ENCODE measurements at regions not wholly inside any gene's neighbourhood (a gene's known extent, or its start where the extent isn't known, plus 50 kb on each side); places are given as distances from the start of the nearest gene placed in this dataset.
"Not testable (repeated sequence)": the region's sequence is repeated elsewhere in the genome, so short reads cannot be mapped to it uniquely, and the experiment has no call there.

DNA sequence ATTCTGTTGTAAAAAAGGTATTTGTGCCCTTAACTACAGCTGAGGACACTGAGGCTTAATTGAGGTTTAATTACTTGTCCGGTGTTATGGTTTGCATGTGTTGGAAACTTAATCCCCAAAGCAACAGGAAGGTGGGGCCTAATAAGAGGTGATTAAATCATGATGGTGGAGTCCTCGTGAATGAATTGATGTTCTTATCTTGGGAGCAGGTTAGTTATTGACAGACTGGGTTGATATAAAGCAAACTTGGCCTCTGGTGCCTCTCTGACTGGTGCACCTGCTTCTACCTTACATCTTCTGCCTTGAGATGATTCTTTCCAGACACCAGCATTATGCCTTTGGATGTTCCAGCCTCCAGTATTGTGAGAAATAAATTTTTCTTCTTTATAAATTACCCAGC, 306.5 kb upstream of the HS3ST5 start:
- Mint-ChIP-seq H3K27ac (no peak overlapping the region), H3K4me3 (no peak overlapping the region), H3K36me3 (ENCODE audit: insufficient read depth in 2 of 2) (no peaks in the 10 kb centered on the region), H3K27me3 (ENCODE audit: low read depth) (no peaks in the 10 kb centered on the region), H3K4me1 (ENCODE audit: low read depth) (no peaks in the 10 kb centered on the region), H3K9me3 (peaks cover 7% of the 10 kb centered on the region in 2 donors)
- no peak for DNase-seq
- no peak for ATAC-seq (replicated peaks in 1 of 2)

DNA sequence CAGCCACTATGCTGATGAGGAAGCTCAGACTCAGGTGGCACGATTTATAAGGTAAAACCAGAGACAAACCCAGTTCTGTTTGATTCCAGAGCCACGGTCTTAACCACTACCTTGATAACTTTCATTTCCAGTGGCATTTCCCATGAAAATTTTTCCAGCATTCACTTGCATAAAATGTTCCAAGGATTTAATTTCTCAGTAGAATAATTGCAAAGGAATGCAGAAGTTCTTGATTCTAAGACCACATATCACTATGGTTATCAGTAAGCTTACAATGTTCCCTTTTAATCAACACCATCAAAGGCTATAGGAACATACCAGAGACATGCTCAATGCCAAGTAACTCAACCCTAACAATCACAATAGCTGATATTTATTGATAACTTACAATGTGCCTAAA, 306.0 kb upstream of the HS3ST5 start:
- Mint-ChIP-seq H3K36me3 (ENCODE audit: insufficient read depth in 2 of 2) (no peaks in the 10 kb centered on the region), H3K4me3 (no peak overlapping the region), H3K9me3 (peaks cover 6 to 7% of the 10 kb centered on the region in 2 donors), H3K27ac (no peak overlapping the region), H3K27me3 (ENCODE audit: low read depth) (no peaks in the 10 kb centered on the region), H3K4me1 (ENCODE audit: low read depth) (no peaks in the 10 kb centered on the region)
- ATAC-seq (replicated peaks in 1 of 2) (no peak), DNase-seq (no peak)

GRCh38 chr6:114638341-114638740, 295.5 kb upstream of the HS3ST5 start:
- ATAC-seq (replicated peaks in 1 of 2): no peak
- no peak overlapping the region for H3K4me3 Mint-ChIP-seq
- H3K36me3 Mint-ChIP-seq (ENCODE audit: insufficient read depth in 2 of 2): no peaks in the 10 kb centered on the region

GRCh38 chr6:114634016-114634415, 291.2 kb upstream of the HS3ST5 start:
- Mint-ChIP-seq H3K27me3 (ENCODE audit: low read depth) (no peaks in the 10 kb centered on the region), H3K27ac (no peak overlapping the region), H3K9me3 (peaks cover 2 to 7% of the 10 kb centered on the region in 2 donors), H3K4me1 (ENCODE audit: low read depth) (no peaks in the 10 kb centered on the region), H3K4me3 (no peak overlapping the region), H3K36me3 (ENCODE audit: insufficient read depth in 2 of 2) (no peaks in the 10 kb centered on the region)
- ATAC-seq (replicated peaks in 1 of 2) (no peak), DNase-seq (no peak)

More at GRCh38 chr6:114638341-114638740, 295.5 kb upstream of the HS3ST5 start:
- no peak overlapping the region for H3K27ac Mint-ChIP-seq
- H3K9me3 Mint-ChIP-seq: peaks cover 2 to 4% of the 10 kb centered on the region in 2 donors
- no peak for DNase-seq
- H3K27me3 Mint-ChIP-seq (ENCODE audit: low read depth): no peaks in the 10 kb centered on the region
- no peaks in the 10 kb centered on the region for H3K4me1 Mint-ChIP-seq (ENCODE audit: low read depth)

- not testable (repeated sequence) for H3K4me3 Mint-ChIP-seq; DNase-seq; H3K27ac Mint-ChIP-seq; H3K27me3 Mint-ChIP-seq (ENCODE audit: low read depth); ATAC-seq (replicated peaks in 1 of 2); H3K36me3 Mint-ChIP-seq (ENCODE audit: insufficient read depth in 2 of 2); H3K4me1 Mint-ChIP-seq (ENCODE audit: low read depth)
- peaks cover 6 to 17% of the 10 kb centered on the region in 2 donors for H3K9me3 Mint-ChIP-seq
Observed at GRCh38 chr6:114626226-114626625, 283.4 kb upstream of the HS3ST5 start.

- ATAC-seq (replicated peaks in 1 of 2) (no peak), DNase-seq (no peak)
- Mint-ChIP-seq H3K9me3 (peaks cover 2 to 3% of the 10 kb centered on the region in 2 donors), H3K4me1 (ENCODE audit: low read depth) (no peaks in the 10 kb centered on the region), H3K27me3 (ENCODE audit: low read depth) (no peaks in the 10 kb centered on the region), H3K4me3 (no peak overlapping the region), H3K36me3 (ENCODE audit: insufficient read depth in 2 of 2) (no peaks in the 10 kb centered on the region), H3K27ac (no peak overlapping the region)
Observed at GRCh38 chr6:114619621-114620200, 276.9 kb upstream of the HS3ST5 start.

DNA sequence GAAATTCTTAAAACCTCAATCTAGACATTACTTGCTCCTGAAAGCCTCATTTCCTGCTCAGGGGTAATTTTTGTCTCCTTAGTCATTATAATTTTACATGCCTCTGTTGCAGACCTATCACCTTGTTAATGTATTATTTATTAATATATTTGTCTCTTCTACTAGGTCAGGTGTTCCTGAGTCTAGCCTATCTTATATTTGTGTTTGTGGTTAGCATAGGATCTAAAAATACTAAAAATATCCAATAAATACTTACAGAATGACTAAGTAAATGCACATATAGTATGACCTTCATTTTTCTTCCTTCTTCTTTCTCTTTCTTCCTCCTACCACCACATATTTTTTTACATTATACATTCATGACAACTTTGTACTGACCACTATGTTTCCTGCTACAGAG, 268.9 kb upstream of the HS3ST5 start:
- H3K27ac Mint-ChIP-seq: no peak overlapping the region

GRCh38 chr6:114608091-114608490, 265.3 kb upstream of the HS3ST5 start:
- Mint-ChIP-seq H3K27me3 (ENCODE audit: low read depth) (no peaks in the 10 kb centered on the region), H3K27ac (no peak overlapping the region), H3K36me3 (ENCODE audit: insufficient read depth in 2 of 2) (peaks cover 0 to 2% of the 10 kb centered on the region in 2 donors), H3K4me1 (ENCODE audit: low read depth) (no peaks in the 10 kb centered on the region), H3K9me3 (peaks cover 0 to 7% of the 10 kb centered on the region in 2 donors), H3K4me3 (no peak overlapping the region)
- no peak for DNase-seq
- ATAC-seq (replicated peaks in 1 of 2): no peak

More for the DNA sequence above, 268.9 kb upstream of the HS3ST5 start:
- no peaks in the 10 kb centered on the region for H3K27me3 Mint-ChIP-seq (ENCODE audit: low read depth)
- H3K36me3 Mint-ChIP-seq (ENCODE audit: insufficient read depth in 2 of 2): peaks cover 0 to 2% of the 10 kb centered on the region in 2 donors
- no peak for DNase-seq
- H3K9me3 Mint-ChIP-seq: peaks cover 0 to 7% of the 10 kb centered on the region in 2 donors
- ATAC-seq (replicated peaks in 1 of 2): no peak
- H3K4me1 Mint-ChIP-seq (ENCODE audit: low read depth): no peaks in the 10 kb centered on the region
- no peak overlapping the region for H3K4me3 Mint-ChIP-seq

- DNase-seq (no peak), ATAC-seq (replicated peaks in 1 of 2) (no peak)
- Mint-ChIP-seq H3K9me3 (peaks cover 0 to 7% of the 10 kb centered on the region in 2 donors), H3K4me1 (ENCODE audit: low read depth) (no peaks in the 10 kb centered on the region), H3K27ac (no peak overlapping the region), H3K27me3 (ENCODE audit: low read depth) (no peaks in the 10 kb centered on the region), H3K36me3 (ENCODE audit: insufficient read depth in 2 of 2) (peaks cover 0 to under 1% of the 10 kb centered on the region in 2 donors), H3K4me3 (no peak overlapping the region)
Observed at GRCh38 chr6:114605656-114606055, 262.8 kb upstream of the HS3ST5 start.

DNA sequence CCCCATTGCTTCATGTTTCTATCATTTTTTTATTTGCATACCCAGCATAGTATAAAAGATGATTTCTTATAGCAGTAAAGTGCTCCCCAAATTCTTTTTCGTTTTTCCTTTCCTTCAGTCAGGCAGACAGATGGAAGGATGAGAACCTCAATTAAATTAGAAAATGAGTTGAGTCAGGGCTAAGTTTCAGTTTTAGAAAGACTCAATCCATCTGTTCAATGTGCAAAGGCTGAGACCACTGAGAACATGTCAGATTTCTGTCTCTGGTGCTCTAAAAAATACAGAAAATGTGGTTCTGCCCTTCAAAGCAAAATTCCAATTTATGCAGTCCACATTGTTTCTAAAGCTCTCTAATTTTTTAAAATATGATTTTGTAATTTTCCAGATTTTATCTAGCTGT, 257.6 kb upstream of the HS3ST5 start:
- no peak for DNase-seq
- no peaks in the 10 kb centered on the region for H3K4me1 Mint-ChIP-seq (ENCODE audit: low read depth)
- no peak overlapping the region for H3K4me3 Mint-ChIP-seq
- no peaks in the 10 kb centered on the region for H3K36me3 Mint-ChIP-seq (ENCODE audit: insufficient read depth in 2 of 2)
- peaks cover 0 to 6% of the 10 kb centered on the region in 2 donors for H3K9me3 Mint-ChIP-seq
- H3K27me3 Mint-ChIP-seq (ENCODE audit: low read depth): no peaks in the 10 kb centered on the region
- no peak overlapping the region for H3K27ac Mint-ChIP-seq
- ATAC-seq (replicated peaks in 1 of 2): no peak

GRCh38 chr6:114595591-114595990, 252.8 kb upstream of the HS3ST5 start:
- H3K27me3 Mint-ChIP-seq (ENCODE audit: low read depth): no peaks in the 10 kb centered on the region
- H3K4me1 Mint-ChIP-seq (ENCODE audit: low read depth): no peaks in the 10 kb centered on the region
- no peaks in the 10 kb centered on the region for H3K36me3 Mint-ChIP-seq (ENCODE audit: insufficient read depth in 2 of 2)
- ATAC-seq (replicated peaks in 1 of 2): no peak
- no peak for DNase-seq
- H3K27ac Mint-ChIP-seq: no peak overlapping the region
- H3K4me3 Mint-ChIP-seq: no peak overlapping the region
- peaks cover 0 to 3% of the 10 kb centered on the region in 2 donors for H3K9me3 Mint-ChIP-seq

GRCh38 chr6:114595186-114595585, 252.4 kb upstream of the HS3ST5 start:
- Mint-ChIP-seq H3K27me3 (ENCODE audit: low read depth) (no peaks in the 10 kb centered on the region), H3K27ac (no peak overlapping the region), H3K4me1 (ENCODE audit: low read depth) (no peaks in the 10 kb centered on the region), H3K36me3 (ENCODE audit: insufficient read depth in 2 of 2) (no peaks in the 10 kb centered on the region), H3K9me3 (peaks cover under 1 to 3% of the 10 kb centered on the region in 2 donors), H3K4me3 (no peak overlapping the region)
- DNase-seq (no peak), ATAC-seq (replicated peaks in 1 of 2) (no peak)

GRCh38 chr6:114592506-114592905, 249.7 kb upstream of the HS3ST5 start:
- no peak overlapping the region for H3K27ac Mint-ChIP-seq
- no peaks in the 10 kb centered on the region for H3K27me3 Mint-ChIP-seq (ENCODE audit: low read depth)
- H3K9me3 Mint-ChIP-seq: peaks cover 4 to 6% of the 10 kb centered on the region in 2 donors
- ATAC-seq (replicated peaks in 1 of 2): no peak
- no peaks in the 10 kb centered on the region for H3K36me3 Mint-ChIP-seq (ENCODE audit: insufficient read depth in 2 of 2)
- H3K4me3 Mint-ChIP-seq: no peak overlapping the region
- no peak for DNase-seq
- no peaks in the 10 kb centered on the region for H3K4me1 Mint-ChIP-seq (ENCODE audit: low read depth)

- Mint-ChIP-seq H3K27ac (no peak overlapping the region), H3K4me1 (ENCODE audit: low read depth) (no peaks in the 10 kb centered on the region), H3K4me3 (no peak overlapping the region), H3K36me3 (ENCODE audit: insufficient read depth in 2 of 2) (no peaks in the 10 kb centered on the region), H3K27me3 (ENCODE audit: low read depth) (no peaks in the 10 kb centered on the region), H3K9me3 (peaks cover 4 to 6% of the 10 kb centered on the region in 2 donors)
- DNase-seq (no peak), ATAC-seq (replicated peaks in 1 of 2) (no peak)
Observed at GRCh38 chr6:114588726-114589125, 245.9 kb upstream of the HS3ST5 start.

Measured in activated T-cell treated with anti-CD3 and anti-CD28 coated beads, Interleukin-2, amount 50 U/mL, for 72 hours (primary cell).